ENCODE measurements at regions not wholly inside any gene's neighbourhood (a gene's known extent, or its start where the extent isn't known, plus 50 kb on each side); places are given as distances from the start of the nearest gene placed in this dataset.
"Not testable (repeated sequence)": the region's sequence is repeated elsewhere in the genome, so short reads cannot be mapped to it uniquely, and the experiment has no call there.

DNA sequence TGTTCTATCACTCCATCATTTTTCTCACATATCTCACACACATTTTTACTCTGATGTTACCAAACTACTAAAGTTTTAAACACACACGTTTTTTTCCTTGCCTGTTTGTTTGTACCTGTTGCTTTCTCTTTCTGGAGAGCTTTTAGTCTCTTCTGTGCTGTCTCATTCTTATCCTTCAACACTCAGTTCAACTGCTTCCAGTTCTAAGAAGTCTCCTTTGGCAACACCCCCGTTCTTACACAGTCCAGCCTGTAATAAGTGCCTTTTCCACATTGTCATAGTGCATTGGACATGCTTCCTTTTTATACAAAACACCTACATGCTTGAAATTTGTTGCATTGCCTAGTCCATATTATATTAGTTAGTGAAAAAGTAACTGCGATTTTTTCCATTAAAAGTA is 360.2 kb upstream of the BRINP3 start:
- DNase-seq: no peak

- no peak for DNase-seq
Measured at GRCh38 chr1:190847166-190847565, 369.5 kb upstream of the BRINP3 start.

- no peak for DNase-seq
Measured at GRCh38 chr1:190849346-190849745, 371.7 kb upstream of the BRINP3 start.

GRCh38 chr1:190852611-190853010 is 374.9 kb upstream of the BRINP3 start:
- no peak for DNase-seq

- no peak for DNase-seq
Measured at GRCh38 chr1:190858140-190858539, 380.5 kb upstream of the BRINP3 start.

GRCh38 chr1:190864013-190864641 is 386.5 kb upstream of the BRINP3 start:
- DNase-seq: no peak

- no peak for DNase-seq
Measured at GRCh38 chr1:190880352-190880751, 402.7 kb upstream of the BRINP3 start.

- DNase-seq: no peak
Measured at GRCh38 chr1:190881064-190881463, 403.4 kb upstream of the BRINP3 start.

DNA sequence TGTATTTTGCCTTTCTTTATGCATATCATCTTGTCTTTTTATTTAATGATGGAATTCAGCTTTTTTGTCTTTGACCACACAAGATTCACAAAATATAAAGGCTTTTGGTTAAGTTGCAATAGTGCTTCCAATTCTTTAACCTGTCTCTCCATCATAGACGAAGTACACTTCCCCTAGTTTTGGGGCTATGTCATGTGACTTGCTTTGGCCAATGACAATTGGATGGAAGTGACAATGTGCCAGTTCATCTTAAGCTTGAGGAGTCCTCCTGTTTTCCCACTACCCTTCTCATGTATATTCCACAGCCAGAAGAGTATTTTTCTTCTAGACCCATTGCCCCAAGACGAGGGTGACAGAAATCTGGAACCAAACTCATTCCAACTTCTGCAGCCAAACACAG is 419.6 kb upstream of the BRINP3 start:
- no peak for DNase-seq

- no peak for DNase-seq
Measured at GRCh38 chr1:190904091-190904695, 426.5 kb upstream of the BRINP3 start.

DNA sequence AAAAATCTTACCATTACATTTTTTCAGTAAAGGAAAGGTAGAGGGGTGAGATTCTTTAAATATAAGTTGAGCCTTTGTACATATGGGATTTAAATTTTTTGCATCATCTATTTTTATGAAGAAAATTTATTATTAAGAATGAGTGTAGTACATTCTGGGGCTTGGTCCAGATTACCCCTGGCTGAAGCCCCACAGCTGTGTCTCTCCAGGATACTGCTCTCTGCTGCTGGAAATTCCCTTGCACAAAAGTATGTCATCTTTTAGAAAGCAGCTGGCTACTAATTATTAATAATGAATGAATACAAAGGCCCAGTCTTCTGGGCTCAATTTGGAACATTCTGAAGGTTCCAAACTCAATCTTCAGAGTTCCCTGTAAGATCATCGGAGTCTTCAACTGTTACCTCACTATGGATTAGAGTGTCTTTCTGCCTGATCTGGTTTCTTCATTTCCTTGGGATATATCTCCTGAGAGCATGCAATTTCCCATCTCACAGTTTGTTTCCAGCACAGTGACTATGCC is 428.6 kb upstream of the BRINP3 start:
- no peak for DNase-seq

- no peak for DNase-seq
Measured at GRCh38 chr1:190908246-190908645, 430.6 kb upstream of the BRINP3 start.

DNA sequence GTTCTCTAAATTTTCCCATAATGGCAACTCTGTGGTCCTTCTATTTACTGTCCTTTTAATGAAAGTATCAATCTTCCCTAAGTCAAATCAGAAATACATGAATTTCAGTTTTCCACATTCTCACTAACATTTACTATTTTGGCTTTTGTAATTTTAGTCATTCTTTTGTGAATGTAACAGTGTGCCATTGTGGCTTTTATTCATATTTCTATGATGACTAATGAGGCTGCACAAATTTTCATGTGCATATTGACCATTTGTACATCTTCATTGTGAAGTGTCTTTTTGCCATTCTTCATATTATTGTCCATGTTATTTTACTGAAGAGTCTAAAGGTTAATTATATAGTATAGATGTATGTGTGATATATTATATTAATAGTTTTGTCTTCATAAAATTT is 431.0 kb upstream of the BRINP3 start:
- no peak for DNase-seq

DNA sequence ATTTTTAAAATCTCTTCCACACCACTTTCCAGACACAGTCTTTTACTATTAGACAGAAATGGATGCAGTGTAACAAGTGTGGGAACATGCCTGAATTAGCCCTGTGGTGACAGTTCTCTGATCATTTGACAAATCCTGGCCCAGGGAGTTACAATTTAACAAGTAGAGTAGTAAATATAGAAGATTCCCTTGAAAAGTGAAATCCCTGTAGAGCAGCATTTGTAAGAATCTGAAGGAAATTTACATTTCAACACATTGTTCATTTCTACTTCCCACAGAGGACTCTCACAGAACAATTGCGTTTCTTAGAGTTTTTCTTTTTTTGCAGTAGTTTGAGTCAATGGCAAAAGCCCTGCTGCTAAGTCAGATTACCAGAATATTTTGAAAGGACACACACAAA is 458.3 kb upstream of the BRINP3 start:
- DNase-seq: no peak

DNA sequence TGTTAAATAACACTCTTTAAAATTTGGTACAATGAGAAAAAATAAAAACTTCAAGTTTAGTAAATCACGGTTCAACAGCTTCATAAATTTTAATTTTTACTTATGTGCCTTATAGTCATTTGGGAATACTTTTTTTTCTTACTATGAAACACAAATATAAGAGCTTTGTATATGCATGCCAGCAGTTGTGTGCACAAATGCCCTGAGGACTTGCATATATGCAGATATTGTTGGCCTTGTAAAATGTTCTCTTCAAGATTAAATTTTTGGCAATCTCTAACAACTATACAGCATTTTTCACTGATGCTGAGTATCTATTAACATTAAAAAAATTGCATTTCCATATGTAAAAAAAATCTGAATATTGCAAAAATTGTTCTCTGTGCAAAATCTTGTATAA is 458.7 kb upstream of the BRINP3 start:
- DNase-seq: no peak

GRCh38 chr1:190940951-190941350 is 463.3 kb upstream of the BRINP3 start:
- DNase-seq: no peak

DNA sequence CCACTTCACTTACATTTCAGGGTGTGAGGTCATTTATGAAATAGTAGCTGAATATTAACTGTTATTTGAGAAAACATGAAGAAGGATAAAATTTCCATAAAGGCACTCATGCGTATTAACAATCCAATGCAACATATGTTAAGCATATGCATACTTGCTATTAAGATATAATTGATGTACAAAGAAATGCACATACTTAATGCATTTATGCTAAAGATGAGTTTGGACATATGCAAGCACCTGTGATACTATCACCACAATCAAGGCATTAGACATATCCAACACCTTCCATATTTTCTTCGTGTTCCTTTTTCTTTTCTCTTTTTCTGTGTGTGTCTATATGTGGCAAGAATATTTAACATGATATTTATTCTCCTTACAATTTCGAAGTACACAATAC is 464.8 kb upstream of the BRINP3 start:
- no peak for DNase-seq

DNA sequence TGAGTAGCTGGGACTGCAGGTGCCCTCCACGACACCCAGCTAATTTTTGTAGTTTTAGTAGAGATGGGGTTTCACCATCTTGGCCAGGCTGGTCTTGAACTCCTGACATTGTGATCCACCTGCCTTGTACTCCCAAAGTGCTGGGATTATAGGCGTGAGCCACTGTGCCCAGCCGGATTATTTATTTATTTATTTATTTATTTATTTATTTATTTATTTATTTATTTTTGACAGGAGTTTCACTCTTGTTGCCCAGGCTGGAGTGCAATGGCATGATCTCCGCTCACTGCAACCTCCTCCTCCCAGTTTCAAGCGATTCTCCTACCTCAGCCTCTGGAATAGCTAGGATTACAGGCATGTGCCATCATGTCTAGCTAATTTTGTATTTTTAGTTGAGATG is 466.1 kb upstream of the BRINP3 start:
- not testable (repeated sequence) for DNase-seq

- no peak for DNase-seq
Measured at GRCh38 chr1:190949939-190950338, 472.3 kb upstream of the BRINP3 start.

- peak; percentile 5 for DNase-seq
Measured at GRCh38 chr1:190957565-190957964, 479.9 kb upstream of the BRINP3 start.

DNA sequence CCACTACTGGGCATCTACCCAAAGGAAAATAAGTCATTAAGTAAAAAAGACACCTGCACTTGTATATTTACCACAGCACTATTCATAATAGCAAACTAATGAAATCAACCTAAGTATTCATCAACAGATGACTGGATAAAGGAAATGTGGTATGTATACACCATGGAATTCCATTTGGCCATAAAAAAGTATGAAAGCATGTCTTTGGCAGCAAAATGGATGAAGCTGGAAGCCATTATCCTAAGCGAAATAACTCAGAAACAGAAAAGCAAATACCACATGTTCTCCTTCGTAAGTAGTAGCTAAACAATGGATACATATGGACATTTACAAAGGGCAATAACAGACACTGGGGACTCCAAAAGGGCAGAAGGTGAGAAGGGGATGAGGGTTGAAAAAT is 485.7 kb upstream of the BRINP3 start:
- no peak for DNase-seq

- no peak for DNase-seq
Measured at GRCh38 chr1:190975827-190976226, 498.2 kb upstream of the BRINP3 start.

DNA sequence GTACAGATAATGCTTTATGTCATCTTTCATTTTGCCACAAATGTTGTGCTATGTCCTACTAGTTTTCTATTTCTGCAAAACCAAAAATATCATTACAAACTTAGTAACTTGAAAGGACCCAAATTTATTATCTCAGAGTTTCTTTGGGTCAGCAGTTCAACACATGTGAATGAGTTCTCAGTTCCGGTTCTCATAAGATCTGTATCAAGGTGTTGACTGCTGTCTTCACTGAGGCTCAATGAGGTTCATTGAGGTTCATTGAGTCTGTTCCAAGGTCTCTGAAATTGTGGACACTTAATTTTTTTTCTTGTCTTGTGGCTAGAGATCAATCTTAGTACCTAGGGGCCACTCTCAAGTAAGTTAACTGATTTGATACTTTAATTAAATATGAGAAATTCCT is 525.1 kb upstream of the BRINP3 start:
- DNase-seq: no peak

DNA sequence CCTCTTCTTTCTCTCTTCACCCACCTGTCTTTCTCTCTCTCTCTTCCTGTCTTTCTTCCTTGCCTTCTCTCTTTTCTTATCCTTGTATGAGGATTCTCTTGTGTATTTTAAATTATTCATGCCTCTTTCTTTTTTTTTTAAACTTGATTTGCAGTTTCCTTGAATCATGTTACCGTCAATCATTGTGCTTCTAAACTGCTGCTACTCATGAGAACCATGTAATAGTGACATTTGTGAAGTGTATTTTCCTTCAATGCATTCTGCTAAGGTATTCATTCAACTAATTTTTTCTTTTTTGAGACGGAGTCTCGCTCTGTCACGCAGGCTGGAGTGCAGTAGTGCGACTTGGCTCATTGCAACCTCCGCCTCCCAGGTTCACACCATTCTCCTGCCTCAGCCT is 539.1 kb upstream of the BRINP3 start:
- no peak for DNase-seq

DNA sequence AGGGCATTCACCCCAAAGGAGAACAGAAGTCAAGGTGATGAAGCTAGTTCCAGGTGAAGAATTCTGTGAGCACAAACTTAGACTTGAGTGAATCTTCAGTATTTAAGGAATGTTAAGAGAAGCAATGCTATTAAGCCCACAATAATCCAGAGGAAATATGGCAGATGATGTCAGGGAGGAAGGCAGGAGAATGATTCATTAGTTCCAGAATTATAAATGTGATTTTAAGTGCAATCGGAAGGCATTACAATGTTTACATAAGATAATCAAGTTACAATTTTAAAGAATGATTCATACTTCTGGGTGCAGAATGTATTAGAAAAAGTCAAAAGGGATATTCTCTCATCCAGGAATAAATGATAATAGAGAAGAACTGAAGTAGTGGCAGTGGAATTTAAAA is 545.2 kb upstream of the BRINP3 start:
- DNase-seq: no peak
